GM18499 (cell line): ENCODE measurements at regions not wholly inside any gene's neighbourhood (a gene's known extent, or its start where the extent isn't known, plus 50 kb on each side); places are given as distances from the start of the nearest gene placed in this dataset.

Experiments used
- ATAC-seq: cut with Tn5 transposase; IDR thresholded peaks from one replicate; pipeline ENCODE4 v1.9.1; 2021; ENCODE audit warnings: moderate number of reproducible peaks; ENCODE audit not compliant: insufficient read depth, unreplicated experiment

DNA sequence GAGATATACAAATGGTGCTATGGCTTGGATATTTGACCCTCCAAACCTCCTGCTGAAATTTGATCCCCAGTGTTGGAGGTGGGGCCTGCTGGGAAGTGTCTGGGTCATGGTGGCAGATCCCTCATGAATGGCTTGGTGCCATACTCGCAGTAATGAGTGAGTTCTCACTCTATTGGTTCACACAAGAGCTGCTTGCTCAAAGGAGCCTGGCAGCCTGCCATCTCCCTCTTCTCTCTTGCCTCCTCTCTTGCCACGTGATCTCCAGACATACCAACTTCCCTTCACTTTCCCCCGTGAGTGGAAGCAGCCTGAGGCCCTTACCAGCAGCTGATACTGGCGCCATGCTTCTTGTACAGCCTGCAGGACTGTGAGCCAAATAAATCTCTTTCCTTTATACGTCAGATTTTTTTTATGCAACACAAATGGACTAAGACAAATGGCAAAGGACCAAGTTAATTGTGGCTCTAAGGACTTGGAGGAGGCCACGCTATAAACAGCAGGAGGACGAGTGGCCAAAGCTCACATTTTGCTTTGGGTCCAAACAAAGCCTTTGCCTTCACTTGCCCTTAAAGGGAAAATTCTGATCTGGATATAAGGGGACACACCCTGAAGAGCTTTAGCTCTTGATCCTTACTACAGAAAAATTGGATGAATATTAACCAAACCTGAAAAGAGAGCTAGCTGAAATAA, 214.7 kb downstream of the SS18 start:
- ATAC-seq = no peak

DNA sequence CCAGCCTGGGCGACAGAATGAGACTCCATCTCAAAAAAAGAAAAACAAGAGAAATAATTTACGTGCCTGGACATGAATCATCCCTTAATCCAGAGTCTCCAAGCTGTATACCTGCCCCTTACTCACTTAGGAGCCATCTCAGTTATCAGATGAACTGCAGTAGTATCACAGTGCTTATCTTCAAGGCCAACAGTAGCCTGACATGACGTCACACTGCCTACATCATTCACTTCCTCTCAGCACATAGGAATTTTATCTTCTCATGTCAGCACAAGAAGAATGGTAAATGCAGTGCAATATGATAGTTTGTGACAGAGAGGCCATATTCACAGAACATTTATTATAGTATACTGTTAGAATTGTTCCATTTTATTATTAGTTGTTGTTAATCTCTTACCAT, 216.6 kb downstream of the SS18 start:
- ATAC-seq = no peak

DNA sequence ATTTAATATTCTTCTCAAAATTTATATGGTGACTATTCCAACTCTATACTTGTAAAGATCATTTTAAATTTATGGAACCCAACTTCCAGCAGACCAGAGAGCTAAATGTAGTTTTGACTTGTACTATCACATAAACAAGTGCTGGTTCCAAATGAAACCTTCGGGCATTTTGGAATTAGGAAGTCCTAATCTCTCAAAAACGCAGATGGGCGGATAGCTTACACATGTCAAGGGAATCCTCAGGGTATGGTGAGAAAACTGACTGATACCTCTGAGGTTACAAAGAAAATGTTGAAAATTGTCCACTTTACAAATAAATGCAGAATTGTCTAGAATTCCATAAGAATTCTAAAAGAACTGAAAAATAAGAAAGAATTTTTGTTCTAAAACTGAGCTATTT, 224.1 kb downstream of the SS18 start:
- no peak for ATAC-seq

DNA sequence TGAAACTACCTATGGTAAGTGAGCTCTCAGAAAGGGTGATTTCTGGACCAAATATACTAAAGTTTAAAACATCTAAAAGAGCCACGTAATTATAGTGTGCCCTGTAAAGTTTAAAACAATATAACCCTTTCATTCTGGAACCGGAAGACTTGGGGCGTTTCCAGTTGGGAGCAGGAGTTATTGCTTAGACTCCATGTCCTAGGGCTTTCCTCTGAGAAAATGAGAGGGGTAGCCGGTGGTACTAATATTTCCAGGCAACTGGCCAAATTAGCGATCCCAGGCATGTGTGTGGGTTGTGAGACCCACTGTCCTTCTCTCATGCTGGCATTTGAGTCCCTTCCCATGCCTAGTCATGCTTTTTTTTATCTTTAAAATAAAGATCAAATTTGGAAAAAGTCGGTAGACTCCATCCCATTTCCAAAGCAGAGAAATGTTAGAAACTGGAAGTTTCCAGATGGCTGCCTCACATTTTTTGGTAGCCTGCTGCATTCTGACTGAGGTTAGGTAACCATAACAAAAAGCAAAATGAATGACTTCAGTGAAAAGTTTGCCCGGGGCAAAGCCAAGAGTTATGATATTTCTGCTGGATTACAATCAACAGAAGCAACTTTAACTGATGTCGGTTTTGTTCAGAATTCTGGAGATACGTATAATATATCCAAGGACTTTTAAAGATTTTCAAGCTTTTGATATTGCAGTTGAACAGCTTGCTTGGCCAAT, 227.4 kb downstream of the SS18 start:
- no peak for ATAC-seq

DNA sequence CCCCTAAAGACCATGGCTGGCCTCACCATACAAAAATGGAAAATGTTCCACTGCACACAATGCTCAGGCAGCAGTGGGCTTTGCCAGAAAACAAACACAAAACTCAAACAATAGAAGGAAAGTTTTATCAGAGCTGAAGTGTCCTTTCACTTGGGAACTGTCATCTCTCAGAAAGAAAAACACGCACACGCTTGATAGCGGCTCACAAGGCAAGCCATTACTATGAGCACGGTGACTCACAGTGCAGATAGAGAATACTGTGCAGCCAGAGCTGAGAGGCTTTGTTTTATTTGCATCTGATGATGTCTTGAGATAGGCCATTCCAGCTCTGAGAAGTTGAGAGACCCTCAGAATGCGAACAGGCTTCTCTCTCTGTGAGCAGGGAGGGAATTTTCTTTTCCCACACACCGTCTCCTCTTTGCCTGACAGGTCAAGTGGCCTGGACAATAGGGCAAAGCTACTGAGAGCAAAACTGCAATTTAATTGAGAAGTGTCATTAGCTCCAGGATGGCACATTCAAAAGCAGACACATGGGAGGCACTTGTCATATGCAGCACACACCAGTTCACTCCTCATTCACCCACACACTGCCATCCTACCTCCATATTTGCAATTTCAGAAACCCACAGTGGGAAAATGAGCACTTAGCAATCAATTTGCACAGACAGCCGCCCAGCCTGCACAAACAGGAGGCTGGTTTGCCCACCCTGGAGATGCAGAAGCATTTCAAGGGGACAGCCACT, 236.6 kb downstream of the SS18 start:
- ATAC-seq = no peak

DNA sequence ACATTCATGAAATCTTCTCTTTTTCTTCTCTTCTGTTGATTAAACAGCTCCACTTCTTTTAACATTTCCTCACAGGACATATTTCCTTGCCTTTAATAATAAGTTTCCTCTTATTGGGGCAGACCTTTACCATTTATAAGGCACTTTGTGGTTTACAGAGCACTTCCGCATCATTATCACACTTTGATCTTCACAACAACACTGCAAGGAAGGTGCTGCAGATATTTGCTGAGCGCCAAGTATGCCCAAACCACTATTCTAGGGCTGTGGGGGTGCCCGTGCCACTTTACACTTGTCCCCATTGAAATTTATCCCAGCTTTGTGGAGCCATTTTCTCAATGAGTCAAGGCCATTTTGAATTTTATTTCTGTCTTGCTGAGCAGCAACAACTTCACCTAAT, 246.6 kb downstream of the SS18 start:
- ATAC-seq = no peak

DNA sequence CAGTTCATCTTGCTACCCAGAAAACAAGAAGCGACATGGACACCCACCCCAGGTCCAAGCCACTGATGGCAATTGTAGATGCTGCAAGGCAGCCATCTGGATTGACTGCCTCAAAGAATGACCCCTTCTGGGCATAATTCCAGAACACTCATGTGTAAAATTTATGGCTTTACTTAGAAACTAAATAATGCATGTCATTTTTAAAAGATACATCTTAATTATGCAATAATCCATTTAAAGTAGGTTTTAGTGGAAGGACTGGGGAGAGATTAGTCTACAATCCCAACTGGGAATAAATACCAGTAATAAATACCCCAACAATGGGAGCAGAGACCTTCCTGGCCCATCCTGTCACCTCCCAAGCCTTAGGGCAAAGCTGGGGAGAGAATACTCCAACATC, 247.7 kb downstream of the SS18 start:
- no peak for ATAC-seq

DNA sequence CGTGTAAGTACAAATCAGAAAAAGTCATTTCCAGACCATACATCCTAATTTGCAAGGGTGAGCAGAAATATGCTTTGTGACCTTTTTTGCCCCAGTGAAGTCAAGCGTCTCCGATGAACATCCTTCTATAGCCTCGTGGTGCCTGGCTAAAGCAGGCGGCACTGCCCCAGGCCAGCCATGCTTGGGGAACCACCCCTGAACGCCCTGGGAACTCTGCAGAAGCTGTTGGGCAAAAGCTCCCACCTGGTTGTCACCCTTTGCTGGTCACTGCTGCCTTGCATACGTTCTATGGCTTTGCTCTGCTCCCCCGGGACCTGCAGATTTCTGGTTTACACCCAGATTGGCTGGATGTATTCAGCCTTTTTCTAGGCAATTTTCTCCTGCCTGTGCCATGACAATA, 256.4 kb downstream of the SS18 start:
- ATAC-seq = no peak

DNA sequence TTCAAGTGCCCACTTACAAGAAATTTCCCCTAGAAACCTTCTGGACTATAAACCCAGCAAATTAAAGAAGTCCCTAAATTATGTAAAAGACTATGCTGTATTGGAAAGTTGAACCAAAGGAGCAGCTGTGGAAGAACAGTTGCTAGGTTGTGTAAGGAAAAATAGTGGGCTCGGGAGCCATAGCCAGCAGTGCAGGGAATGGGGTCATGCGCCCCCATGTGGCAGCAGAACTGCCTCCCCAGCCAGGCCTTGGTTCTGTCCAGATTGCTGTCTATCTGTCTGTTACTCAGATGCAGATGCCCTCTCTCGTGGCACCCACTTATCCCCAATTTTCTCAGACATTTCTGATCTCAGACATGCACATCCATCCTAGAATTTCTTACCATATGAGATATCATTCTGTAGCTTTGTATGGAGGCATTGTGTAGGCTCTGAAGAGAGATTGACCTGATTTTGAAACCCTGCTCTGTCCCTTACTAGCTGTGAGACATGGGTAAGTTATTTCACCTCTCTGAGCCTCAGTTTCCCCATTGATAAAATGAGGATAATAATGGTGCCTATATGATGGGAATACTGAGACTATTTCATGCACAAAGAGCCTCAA, 258.3 kb downstream of the SS18 start:
- no peak for ATAC-seq

DNA sequence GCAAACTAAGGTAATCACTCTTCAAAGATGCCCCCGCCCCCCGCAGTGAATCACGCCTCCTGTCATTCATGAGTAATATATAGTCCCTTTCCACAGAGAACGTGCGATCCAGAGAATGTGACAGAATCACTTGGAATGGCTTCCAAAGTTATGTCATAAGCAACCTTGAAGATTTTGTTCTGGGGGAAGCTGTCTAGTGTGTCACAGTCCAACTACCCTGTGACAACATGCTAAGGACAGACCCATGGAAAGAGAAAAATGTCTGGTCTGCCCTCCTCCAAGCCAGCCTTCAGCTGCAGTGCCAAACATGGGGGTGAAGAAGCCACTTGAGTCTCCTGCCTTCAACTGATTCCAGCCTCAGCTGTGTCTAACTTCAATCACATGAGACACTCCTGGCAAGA, 259.1 kb downstream of the SS18 start:
- ATAC-seq = no peak

DNA sequence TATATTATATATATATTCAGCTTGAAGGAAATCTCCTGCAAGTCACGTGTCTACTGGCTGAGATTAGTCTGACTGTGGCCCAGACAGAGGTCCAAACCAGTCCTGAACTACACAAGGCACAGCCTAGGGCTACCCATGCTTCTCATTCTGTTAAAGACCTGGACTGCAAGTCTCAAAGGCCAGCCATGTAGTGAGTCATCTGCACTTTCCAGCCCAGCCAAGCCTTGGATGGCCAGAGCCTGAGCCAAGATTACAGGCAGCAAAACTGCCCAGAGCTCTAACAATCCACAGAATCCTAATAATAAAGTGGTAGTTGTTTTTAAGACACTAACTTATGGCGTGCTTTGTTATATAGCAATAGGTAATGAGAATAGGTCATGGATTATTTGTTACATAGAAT, 259.6 kb downstream of the SS18 start:
- ATAC-seq = no peak

DNA sequence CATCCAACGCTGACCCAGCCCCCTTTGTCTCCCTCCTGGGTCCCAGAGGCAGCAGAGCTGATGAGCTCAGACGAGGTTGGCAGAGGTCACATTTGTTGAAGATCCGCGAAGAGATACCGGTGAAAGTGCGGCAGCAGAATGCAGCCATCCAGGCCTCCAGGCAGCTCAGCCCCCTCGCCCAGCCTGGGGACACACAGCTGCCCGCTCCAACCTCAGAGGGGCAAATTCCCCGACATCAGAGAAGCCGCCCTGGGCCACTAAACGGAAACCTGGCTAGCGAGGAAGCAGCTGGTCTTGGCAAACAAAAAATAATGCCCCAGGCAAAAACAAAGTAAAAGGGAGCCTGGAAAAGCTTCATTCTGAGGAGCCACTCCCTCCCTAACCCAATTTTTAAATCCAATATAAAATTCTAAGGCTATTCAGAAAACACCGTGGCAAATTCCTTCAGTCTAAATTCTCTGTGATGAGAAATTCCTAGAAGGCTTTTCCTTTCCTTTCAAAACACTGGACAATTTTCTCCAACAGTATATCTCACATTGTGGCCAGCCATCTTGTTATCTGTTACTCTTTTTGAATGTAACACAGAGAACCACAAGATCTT, 262.4 kb downstream of the SS18 start:
- no peak for ATAC-seq

DNA sequence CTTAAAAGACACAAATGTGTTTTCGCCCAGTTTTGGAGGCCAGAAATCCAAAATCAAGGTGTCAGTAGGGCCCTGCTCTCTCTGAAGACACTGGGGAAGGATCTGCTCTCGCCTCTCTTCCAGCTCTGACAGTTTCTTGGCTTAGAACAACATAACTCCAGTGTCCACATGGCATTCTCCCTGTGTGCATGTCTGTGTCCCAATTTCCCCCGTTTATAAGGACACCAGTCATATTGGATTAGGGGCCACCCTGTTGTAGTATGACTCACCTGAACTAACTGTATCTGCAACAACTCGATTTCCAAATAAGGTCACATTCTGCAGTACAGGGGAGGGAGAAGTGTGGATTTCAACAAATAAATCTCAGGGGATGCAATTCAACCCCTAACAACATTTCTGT, 263.2 kb downstream of the SS18 start:
- ATAC-seq = no peak

DNA sequence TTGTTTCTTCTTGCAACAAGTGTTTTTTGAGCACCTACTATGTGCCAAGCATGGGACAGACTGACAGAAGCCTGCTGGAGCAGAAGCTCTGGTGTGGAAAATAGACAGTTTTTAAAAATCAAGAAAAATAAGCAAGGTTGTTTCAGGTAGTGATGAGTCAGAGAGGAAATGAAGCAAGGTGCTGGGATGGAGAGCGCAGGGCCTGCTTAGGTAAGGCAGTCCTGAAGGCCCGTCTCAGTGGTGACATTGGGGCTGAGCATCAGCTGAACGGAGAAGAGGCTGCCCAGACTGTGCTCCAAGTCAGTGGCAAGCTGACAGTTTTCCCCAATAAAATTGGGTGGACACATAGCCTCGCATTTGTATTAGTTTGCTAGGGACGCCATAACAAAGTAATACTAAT, 263.6 kb downstream of the SS18 start:
- no peak for ATAC-seq

DNA sequence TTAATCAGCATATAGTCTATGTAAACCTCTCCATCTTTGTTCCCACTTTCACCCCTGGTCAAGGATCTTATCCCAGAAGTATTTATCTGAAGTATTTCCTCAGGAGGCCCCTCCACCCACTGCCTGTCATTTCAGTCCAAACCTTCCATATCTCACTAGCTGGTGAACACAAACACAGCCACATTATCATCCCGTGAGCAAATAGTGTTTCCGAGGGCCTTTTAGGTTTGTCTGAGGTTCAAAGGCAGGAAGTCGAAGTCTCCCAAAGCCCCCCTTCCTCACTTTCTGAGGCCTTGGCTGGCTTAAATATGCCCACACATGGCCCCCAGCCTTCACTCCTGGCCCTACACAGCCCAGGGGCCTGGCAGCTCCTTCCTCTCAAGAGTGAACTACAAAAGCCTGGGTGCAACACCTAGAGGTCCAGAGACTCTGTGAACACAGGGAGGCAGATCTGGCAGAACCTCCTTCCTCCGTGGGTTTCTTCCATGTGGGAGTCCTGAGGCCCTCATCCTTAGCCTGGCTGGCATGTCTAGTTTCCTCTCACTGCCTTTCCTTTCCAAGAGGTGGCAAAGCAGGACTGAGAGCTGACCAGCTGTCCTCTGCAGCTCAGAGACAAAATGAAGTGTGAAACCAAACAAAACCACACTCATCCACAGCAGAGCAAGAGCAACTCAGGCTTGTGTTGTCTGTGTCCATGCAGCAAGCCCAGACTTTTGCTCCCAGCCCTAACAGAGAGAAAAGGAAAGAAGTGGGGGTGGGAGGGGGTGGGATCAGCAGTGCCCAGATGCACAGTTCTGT, 264.2 kb downstream of the SS18 start:
- ATAC-seq = no peak

DNA sequence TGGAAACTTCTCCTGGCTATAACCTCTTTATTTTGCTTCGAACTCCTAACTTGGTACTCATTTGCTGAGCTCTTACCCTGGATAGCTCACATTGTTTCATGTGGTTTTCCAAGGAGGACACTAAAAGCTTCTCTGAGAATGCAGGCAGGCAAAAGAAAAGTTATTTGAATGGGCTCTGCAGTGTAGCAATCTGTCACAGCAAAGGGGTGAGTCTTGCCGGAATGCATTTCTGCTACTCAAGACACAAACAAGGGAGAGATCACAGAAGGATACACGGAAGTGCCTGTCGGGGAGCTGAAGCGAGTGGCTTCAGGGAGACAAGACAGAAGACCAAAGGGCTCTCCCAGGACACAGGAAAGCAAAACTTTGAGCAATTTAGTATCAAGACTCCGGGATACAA, 265.4 kb downstream of the SS18 start:
- ATAC-seq = no peak

DNA sequence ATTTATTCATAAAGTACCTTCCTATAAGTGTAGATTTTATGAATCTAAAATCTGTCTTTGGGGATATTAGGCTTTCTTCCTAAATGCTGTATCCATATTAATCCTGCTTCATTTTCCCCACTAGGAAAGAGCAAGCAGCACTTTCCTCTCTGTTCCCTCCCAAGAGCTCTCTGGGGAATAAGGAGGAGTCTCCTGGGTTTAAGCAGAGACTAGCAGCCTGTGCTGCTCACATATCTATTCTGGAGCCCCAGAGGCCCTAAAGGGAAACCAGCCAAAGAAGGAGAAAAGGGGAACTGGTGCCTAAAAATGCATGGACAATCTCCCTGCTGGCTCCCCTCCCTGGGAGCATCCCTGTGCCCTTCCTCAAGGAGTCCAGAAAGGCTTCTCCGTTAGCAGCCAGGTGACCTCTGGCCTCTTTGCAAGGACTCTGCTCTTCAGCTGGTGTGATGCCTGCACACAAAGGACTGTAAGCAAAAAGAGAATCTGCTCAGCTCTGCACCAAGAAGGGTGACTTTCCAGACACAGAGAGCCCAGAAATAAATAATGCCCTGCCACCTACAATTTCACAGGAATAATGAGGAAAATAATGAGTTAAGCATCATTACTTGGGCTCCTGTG, 270.6 kb downstream of the SS18 start:
- no peak for ATAC-seq

DNA sequence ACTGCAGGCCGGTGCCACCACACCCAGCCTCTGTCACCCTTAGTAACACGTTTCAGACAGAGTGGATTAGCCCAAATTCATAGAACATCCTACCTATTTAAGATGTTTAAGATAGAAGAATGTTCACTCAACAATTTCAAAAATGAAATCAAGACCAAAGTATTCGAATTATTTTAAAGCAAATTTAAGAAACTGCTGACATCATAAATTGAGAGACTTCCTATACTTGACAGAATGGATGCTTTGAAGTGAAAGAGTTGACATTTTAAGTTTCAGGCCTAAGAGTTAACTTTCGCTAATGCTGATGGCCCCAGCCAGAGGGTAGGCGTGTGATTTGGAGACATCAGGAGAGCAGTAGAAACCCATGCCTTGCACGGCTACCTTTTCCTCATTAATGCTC, 271.9 kb downstream of the SS18 start:
- ATAC-seq = no peak

DNA sequence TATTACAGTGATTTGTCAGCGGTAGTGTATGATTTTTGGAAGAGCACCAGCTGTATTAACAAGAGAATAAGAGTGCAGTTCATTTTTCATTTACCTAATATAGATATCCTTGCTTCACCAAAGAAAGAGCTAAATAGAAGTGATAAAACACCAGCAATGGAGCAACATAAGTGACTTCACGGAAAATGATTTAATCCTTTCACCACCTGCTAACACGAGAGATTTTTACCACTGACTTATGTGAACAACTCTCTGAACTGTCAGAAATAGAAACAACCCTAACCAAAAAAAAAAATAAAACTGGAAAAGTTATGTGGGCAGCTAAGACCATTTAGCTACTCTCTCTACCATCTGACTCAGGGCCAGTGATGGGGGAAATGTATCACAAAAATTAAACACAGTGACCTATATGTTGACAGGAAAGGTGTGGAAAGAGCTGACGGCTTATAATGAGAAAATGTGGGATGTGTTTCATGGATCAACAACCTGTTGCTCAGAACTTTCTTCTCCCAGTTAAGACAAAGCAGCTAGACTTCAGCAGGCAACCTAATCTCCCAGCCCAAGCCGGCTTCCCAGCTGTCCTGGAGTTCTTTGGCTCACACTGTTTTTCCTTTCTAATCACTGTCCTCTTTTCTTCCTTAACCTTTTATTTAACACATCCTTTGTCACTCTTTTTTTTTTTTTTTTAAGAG, 272.7 kb downstream of the SS18 start:
- no peak for ATAC-seq
